ENCODE measurements at regions not wholly inside any gene's neighbourhood (a gene's known extent, or its start where the extent isn't known, plus 50 kb on each side); places are given as distances from the start of the nearest gene placed in this dataset.
"Not testable (repeated sequence)": the region's sequence is repeated elsewhere in the genome, so short reads cannot be mapped to it uniquely, and the experiment has no call there.

DNA sequence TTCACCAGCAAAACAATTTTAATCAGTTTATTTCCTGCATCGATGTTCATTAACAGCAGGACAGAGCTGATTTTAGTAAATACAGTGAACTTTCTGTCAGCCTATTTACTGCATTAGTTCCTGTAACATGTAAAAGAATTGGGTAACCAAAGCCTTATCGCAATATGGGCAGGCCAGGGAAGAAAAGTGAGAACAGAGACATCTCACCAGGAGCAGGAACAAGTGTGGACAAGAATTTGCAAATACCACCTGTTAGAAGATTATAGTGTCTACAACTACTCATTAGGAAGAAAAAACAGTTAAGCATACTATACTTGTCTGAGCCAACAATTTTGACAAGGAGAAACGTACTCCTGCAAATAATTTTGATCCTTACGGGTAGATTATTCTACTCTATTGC, 1293.9 kb downstream of the PLA2G4A start:
- no peak for DNase-seq

DNA sequence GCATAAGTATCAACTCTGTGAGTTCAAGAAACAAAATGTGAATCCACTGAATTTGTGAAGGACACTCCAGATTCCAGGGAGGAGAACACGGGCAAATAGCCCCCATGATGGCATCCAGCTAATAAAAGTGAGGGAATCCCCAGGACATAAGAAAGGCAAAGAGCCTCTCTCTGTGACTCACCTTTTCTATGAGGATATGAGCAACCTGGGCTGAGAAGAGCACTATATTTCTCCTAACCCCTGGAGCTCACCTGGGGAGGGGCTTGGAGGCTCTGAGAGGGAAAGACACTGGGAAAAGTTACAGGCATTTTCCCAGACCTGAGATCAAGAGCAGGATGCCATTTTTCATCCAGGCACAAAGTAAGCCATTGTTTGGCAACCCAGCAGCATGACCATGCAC, 1298.8 kb downstream of the PLA2G4A start:
- no peak for DNase-seq

DNA sequence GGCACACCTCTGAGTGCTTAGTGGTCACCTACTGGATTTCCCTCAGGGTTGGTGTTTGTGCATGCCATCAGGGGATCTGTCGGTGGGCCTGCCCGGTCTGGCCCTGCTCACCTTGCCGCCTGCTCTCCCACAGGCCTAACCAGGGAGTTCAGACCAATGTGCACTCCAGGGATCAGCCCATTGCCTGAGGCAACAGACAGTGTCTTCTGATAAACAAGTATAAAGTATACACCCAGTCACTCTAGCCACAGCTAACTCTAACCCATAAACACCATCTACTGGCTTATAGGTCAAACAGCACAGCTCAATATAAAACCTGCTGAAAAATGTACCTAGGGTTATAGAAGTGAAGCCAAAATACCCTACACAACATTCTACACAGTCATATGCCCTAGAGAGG, 1300.0 kb downstream of the PLA2G4A start:
- DNase-seq, result no peak

DNA sequence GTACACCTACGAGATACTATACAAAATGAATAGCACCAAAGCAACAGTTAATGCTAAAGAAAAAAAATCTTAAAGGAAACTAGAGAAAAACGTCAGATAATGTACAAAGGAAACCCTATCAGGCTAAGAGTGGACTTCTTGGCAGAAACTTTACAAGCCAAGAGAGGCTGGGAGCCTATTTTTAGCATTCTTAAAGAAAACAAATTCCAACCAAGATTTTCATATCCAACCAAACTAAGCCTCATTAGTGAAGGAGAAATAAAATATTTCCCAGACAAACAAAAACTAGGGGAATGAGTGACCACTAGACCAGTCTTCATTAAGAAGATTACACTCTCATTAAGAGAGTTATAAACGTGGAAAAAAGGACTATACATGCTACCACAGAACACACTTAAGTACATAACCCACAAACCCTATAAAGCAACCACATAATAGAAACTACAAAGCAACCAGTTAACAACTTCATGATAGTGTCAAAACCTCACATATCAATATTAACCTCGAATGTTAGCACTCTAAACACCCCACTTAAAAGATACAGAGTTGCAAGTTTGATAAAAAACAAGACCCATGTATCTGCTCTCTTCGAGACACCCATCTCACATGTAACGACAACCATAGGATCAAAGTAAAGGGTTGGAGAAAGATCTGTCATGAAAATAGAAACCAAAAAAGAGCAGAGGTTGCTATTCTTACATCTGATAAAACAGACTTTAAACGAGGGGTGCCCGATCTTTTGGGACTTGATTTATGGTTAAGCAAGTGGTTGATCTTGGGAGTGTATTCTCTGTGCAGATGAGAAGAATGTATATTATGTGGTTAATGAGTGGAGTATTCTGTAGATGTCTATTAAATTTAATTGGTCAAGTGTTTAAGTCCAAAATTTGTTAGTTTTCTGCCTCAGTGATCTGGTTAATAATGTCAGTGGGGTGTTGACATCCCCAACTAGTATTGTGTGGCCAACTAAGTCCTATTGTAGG, 1301.4 kb downstream of the PLA2G4A start:
- DNase-seq, result no peak

DNA sequence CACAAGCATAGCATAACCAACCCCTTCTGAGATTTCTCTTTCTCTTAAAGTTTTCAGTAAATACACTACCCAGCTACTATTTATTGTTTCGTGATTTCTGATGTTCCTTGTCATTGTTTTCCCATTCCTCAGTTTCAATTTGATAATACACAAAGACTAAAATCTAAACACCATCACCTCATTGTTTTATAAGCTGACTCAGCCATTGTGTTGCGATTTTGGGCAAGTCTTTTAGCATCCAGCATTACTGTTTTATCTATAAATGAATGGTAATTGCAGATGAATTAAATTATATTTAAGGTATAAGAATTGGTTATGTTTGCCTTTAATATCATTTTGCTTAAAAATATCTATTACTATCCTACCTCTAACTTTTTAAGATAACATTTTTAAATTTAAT, 1308.5 kb downstream of the PLA2G4A start:
- no peak for DNase-seq

DNA sequence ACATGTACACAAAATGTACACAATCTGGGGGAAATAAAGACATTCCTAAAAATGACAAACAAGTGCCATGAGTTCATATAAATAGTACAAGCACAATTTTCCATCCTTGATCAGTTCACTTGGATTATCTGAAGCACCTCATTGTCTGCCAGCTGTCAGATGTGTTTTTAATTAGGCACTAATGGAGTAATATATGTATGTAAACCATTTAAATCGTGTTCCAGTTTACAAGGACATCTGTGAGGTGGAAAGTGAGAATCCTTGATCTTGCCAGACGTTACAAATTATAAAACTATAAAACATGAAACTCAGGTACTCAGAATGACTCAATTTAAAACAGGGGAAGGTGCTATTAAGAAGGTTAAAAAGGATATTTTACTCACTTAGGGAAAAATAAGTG, 1312.2 kb downstream of the PLA2G4A start:
- DNase-seq, result no peak

DNA sequence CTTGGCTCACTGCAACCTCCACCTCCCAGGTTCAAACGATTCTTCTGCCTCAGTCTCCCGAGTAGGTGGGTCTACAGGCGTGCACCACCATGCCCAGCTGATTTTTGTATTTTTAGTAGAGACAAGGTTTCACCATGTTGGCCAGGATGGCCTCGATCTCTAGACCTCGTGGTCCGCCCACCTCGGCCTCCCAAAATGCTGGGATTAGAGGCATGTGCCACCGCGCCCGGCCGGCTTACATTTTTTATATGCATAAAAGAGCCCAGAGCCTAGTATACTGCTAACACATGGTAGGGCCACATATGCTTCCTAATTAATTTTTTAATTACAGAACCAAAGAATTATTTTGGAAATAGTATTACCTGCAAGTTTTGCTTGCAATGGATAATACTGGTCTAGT, 1325.4 kb downstream of the PLA2G4A start:
- DNase-seq, result no peak

DNA sequence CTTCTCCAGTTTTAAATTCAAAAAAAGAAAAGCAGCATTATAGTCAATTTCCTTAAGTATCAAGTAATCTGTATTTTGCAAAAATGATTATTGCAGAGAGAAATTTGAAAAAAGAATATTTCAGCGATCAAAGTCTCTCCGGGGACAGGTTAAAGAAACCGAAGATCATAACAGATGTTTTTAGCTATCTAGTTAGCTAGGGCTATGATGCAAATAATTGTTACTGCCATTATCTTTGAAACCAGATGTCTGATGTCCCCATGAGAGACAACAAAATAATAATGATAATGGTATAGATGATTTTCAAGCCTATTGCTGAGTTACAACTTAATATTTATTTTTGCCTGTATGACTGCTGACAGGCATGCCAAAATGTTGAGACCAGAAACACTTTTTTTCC, 1326.0 kb downstream of the PLA2G4A start:
- no peak for DNase-seq

DNA sequence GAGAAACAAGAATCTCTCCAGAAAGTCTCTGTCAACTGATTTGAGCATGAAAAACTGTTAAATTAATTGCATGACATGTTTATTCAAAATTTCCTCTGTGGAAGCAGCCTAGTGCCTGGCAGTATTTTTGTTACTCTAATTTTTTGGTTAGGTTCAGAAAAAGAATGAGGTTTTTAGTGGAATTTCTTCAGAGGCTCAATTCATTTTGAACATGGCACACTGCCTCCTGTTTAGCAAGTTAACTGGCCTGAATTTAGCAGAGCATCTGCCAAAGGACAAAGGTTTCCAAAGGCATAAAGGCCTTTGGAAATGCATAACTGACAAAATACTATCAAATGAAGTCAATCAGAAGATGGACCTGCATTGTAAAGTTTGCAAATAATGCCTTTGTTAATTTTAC, 1326.5 kb downstream of the PLA2G4A start:
- DNase-seq, result no peak

DNA sequence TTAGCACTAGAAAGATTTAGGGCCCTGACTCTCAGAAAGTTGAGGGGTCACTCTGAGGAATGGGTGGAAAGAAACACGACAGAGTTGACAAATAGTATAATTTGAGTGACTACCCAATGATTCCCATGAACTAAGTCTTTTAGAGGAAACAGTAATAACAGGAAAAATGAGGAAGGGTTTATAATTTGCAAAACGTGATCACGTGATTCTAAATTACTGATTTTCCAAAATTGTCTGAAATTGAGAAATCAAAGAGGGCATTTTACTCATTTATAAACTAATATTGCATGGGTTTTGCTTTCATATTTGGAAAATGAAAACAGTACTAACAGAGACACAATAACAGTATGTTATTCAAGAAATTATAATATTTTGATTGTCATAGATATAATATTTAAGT, 1335.7 kb downstream of the PLA2G4A start:
- no peak for DNase-seq

DNA sequence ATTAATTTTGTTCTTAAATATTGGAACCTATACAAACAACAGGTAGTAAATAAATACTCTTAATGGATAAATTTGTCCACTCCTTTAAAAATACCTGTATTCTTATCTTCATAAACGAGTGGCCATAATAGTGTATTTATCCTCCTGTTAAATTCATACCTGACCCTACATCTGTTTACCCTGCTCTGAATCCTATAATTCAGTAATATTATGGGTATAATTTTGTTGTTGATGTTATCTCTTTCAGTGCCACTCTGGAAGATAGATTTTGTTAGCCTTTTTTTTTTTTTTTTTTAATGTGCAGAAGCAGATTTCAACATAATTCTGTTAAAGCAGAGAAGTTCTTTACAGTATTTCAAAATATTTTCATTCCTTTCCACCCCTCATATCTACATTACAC, 1337.9 kb downstream of the PLA2G4A start:
- DNase-seq, result no peak

DNA sequence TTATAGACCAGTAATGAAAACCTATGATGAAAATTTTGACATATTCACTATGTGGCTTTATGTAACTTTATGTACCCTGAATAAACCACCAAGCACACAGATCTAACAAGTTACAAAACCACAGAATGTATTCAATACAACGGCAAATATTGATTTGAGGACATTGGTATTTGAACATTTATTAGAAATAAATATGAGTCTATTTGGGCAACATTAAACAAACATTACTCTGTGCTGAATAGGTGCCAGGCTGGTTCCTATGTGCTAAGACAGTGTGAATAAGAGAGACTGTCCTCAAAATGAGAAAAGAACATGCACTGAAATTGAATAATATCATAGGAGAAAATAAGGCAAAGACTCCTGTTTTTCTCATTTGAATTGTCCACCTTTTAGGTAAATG, 1341.2 kb downstream of the PLA2G4A start:
- DNase-seq, result no peak

DNA sequence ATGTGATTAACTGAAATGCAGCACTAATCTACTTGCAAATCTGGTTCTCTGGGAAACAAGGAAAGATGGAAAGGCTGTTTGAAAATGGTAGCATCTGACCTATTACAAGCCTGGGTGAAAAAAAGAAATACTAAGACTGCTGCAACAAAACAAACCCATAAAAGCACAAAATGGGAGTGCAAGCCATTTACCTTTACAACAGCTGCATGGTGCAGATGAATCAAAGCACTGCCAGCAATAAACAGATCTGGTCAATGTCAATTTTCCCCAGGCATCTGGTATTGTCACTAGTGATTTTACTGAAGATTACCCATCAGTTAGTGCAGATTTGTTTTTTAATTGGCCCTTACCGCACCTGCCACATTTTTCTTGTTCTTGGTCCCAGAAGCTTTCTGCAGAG, 1341.7 kb downstream of the PLA2G4A start:
- no peak for DNase-seq

DNA sequence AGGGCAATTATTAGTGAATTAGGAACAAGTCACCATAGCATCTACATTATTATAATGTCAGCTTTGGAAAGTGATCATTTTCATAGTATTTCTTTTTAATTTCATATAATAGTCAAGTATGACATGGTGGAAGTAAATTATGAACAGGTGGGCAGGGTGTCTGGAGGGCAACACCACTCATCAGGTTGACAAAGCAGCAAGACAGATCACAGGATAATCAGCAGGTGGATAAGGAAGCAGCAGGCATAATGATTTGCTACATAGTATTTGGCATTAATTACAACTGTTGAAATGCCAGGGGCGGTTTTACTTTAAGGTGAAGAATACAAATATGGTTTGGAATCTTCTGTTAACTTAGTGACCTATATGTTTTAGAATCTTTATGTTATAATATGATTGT, 1342.2 kb downstream of the PLA2G4A start:
- no peak for DNase-seq

DNA sequence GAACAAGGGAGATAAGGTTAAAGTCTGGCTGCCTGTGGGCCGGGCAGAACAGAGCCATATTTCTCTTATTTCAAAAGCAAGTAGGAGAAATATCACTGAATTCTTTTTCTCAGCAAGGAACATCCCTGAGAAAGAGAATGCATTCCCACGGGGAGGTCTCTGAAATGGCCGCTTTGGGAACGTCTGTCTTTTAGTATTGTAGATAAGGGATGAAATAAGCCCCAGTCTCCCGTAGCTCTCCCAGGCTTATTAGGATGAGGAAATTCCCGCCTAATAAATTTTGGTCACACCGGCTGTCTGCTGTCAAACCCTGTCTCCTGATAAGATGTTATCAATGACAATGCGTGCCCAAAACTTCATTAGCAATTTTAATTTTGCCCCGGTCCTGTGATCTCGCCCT, 1353.3 kb downstream of the PLA2G4A start:
- not testable (repeated sequence) for DNase-seq

DNA sequence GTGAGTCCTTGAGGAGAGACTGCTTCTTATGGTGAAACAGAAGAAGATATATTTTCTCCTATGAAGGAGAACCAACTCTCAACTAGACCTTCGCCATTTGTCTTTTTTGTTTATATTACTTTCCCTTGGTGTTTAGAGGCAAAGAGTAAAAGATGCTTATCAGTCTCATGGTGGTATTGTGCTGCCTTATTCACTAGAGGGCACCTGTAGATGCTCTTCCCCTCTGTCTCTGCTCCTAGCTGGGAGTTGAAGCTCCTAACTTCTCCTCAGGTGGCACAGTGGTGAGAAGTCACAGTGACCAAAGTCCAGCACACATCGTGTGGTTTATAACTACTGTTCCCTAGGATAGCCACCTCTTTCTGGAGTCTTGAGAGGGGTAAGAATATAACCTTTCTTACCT, 1359.6 kb downstream of the PLA2G4A start:
- DNase-seq, result no peak

DNA sequence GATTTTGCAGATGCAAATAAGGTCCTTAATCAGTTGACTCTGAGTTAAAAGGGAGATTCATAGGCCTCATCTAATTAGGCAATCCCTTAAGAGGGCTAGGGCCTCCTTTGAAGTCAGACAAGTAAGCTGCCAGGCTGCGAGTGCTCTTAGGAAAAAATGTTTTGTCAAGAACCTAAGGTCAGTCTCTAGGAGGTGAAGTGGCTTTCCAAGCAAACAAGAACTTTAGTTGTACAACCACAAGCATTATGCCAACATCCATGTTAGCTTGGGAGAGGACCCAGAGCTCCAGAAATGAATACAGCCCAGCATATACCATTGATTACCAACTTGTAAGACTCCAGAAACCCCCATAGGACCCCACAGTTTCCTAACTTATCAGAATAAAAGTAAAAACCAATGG, 1366.2 kb downstream of the PLA2G4A start:
- no peak for DNase-seq

DNA sequence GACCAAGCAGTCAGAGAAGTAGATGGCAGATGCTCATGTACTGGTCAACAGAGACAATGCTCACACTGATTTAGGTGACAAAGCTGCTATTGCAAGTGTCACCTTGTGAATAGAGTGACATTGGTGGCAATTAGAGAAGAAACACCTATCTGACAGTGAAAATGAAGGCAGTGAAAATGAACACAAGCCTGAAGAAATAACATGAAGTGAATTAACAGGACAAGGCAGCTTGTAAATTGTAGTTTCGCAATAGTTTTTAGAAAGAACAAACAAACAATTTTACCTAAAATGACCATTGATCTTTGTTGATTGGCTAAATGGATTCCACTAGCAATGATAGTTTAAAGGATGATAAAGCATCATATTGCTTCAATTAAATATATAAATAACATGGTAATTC, 1389.5 kb downstream of the PLA2G4A start:
- no peak for DNase-seq

DNA sequence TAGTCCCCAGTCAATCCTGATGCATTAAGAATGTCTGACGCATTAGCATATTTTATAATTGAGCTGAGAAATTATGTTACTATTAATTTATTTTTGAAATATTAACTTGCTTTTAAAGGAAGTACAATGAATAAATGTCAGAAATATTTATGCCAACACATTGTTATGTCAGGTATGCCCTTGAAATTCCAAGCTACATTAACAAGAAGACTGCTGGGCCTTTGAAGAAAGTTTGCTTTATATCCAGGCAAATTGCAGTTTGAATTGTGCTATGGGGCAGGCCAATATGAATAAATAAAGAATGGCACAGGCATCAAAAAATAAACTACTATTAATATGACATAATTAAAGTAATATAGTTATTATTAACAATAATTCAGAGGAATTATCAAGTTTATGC, 1391.3 kb downstream of the PLA2G4A start:
- DNase-seq, result no peak

DNA sequence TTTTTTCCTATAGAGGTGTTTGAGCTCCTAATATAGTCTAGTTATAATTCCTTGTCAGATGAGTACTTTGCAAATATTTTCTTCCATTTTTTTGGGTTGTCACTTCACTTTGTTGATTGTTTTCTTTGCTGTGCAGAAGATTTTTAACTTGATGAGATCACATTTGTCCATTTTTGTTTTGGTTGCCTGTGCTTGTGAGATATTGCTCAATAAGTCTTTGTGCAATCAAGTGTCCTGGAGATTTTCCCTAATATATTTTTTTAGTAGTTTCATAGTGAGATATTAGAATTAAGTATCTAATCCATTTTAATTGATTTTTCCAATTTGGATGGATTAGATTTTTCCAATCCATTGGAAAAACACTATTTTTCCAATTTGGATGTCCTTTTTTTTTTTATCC, 1395.5 kb downstream of the PLA2G4A start:
- no peak for DNase-seq

DNA sequence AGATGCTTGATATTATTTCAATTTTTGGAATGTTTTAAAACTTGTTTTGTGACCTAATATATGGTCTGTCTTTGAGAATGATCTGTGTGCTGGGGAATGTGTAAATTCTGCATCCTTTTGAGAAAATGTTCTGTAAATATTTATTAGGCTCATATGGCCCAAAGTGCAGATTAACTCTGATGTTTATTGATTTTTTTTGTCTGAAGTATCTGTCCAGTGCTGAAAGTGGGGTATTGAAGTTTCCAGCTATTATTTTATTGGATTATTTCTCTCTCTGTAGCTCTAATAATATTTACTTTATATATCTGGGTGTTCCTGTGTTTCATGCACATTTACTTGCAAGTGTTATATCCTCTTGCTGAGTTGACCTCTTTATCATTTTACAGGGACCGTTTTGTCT, 1397.2 kb downstream of the PLA2G4A start:
- DNase-seq, result no peak

DNA sequence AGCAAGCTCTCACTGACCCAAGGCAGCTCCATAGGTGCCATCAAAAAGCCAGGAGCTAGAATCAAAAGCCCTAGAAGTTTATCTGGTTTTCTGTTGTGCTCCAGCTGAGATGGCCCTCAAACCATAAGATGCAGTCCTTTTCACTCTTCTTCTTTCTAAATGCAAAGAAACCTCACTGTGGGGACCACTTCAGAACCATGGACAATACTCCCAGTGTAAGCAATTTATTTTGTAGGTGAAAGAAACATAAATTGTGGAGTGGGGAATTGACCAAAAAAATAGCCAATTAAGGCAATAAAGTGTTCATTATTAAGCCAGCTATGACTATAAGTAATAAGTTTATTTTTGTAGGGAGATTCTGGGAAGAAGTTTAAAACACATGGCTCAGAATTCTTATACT, 1399.9 kb downstream of the PLA2G4A start:
- DNase-seq, result no peak

DNA sequence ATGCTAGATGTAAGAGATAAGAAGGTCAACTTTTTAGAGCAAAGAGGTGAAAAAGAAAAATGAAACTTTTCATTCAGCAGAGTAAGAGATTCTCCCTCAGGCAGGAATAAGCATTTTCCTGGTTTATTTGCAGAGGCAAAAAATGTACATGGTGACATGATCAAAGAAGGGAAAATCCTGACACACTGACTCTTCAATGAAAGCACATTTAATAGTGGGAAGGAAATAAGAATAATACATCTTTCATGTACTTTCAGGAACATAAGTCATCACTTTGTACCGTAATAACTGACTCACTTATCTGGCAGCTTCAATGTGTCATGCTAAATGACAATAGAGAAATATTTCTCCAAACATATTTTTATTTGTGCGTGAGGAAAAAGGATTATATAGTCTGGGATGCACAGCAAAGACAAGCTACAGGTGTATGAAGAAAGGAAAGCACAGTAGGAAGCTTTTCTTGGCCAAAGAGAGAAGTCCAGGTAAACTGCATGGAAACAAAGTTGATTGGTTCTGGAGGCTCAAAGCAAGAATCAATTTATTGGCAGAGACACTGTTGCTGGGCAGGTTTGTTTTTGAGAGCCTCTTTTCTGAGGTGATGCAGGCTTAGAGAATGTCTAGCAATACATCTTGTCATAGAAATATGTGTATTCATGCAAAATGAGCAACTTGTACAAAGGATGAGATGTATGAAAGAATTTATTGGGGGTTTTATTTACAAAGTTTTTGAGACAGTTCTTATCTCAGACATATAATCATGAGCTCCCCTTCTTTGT, 1409.0 kb downstream of the PLA2G4A start:
- no peak for DNase-seq

DNA sequence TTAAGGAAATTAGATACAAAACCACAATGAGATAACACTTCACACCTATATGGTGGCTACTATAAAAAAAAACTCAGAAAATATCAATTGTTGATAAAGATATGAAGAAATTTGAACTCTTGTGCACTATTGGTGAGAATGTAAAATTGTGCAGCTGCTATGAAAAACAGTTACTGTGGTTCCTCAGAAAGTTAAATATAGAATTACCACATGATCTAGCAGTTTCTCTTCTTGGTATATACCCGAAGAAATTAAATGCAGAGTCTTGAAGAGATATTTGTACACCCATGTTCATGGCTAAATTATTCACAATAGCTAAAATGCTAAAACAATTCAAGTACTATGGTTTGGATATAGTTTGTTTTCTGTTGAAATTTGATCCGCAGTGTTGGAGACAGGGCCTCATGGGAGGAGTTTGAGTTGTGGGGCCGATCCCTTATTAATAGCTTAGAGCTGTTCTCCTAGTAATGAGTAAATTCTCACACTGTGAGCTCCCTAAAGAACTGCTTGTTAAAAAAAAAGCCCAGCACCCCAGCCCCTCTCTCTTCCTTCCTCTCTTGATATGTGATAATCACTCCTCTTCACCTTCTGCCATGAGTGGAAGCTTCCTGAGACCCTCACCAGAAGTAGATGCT, 1412.1 kb downstream of the PLA2G4A start:
- no peak for DNase-seq
